ENCODE measurements at regions not wholly inside any gene's neighbourhood (a gene's known extent, or its start where the extent isn't known, plus 50 kb on each side); places are given as distances from the start of the nearest gene placed in this dataset.

GRCh38 chr5:113692891-113693457 is 179.5 kb downstream of the YTHDC2 start:
- DNase-seq (ENCODE audit: extremely low spot score, unreplicated experiment), result no peak
- no peaks in the 10 kb centered on the region for H3K9me3 Mint-ChIP-seq (ENCODE audit: unreplicated experiment)
- peak overlapping the region; percentile 24 for H3K27ac Mint-ChIP-seq (ENCODE audit: unreplicated experiment)
- TF ChIP-seq CTCF (IDR thresholded peaks at IDR 0.05), result no peak
- H3K4me1 Mint-ChIP-seq (ENCODE audit: unreplicated experiment), result peaks cover 37% of the 10 kb centered on the region
- no peaks in the 10 kb centered on the region for H3K36me3 Mint-ChIP-seq (ENCODE audit: unreplicated experiment)
- H3K4me3 Mint-ChIP-seq (ENCODE audit: unreplicated experiment), result peak overlapping the region; percentile 14
- H3K27me3 Mint-ChIP-seq (ENCODE audit: unreplicated experiment), result no peaks in the 10 kb centered on the region

GRCh38 chr5:113693701-113694100 is 180.2 kb downstream of the YTHDC2 start:
- Mint-ChIP-seq H3K36me3 (ENCODE audit: unreplicated experiment) (no peaks in the 10 kb centered on the region), H3K4me1 (ENCODE audit: unreplicated experiment) (peaks cover 37% of the 10 kb centered on the region), H3K27me3 (ENCODE audit: unreplicated experiment) (no peaks in the 10 kb centered on the region), H3K4me3 (ENCODE audit: unreplicated experiment) (peak overlapping the region; percentile 14), H3K9me3 (ENCODE audit: unreplicated experiment) (no peaks in the 10 kb centered on the region), H3K27ac (ENCODE audit: unreplicated experiment) (peak overlapping the region; percentile 24)
- no peak for TF ChIP-seq CTCF (IDR thresholded peaks at IDR 0.05)
- DNase-seq (ENCODE audit: extremely low spot score, unreplicated experiment), result no peak

GRCh38 chr5:113694576-113694975 is 181.1 kb downstream of the YTHDC2 start:
- DNase-seq (ENCODE audit: extremely low spot score, unreplicated experiment), result no peak
- Mint-ChIP-seq H3K27ac (ENCODE audit: unreplicated experiment) (no peak overlapping the region), H3K27me3 (ENCODE audit: unreplicated experiment) (no peaks in the 10 kb centered on the region), H3K4me3 (ENCODE audit: unreplicated experiment) (no peak overlapping the region), H3K4me1 (ENCODE audit: unreplicated experiment) (peaks cover 37% of the 10 kb centered on the region), H3K36me3 (ENCODE audit: unreplicated experiment) (no peaks in the 10 kb centered on the region), H3K9me3 (ENCODE audit: unreplicated experiment) (no peaks in the 10 kb centered on the region)
- TF ChIP-seq CTCF (IDR thresholded peaks at IDR 0.05), result no peak

GRCh38 chr5:113703266-113703665 is 189.8 kb downstream of the YTHDC2 start:
- Mint-ChIP-seq H3K27ac (ENCODE audit: unreplicated experiment) (no peak overlapping the region), H3K9me3 (ENCODE audit: unreplicated experiment) (peaks cover 21% of the 10 kb centered on the region), H3K27me3 (ENCODE audit: unreplicated experiment) (no peaks in the 10 kb centered on the region), H3K36me3 (ENCODE audit: unreplicated experiment) (no peaks in the 10 kb centered on the region), H3K4me1 (ENCODE audit: unreplicated experiment) (no peaks in the 10 kb centered on the region), H3K4me3 (ENCODE audit: unreplicated experiment) (no peak overlapping the region)
- no peak for DNase-seq (ENCODE audit: extremely low spot score, unreplicated experiment)
- no peak for TF ChIP-seq CTCF (IDR thresholded peaks at IDR 0.05)

- H3K9me3 Mint-ChIP-seq (ENCODE audit: unreplicated experiment), result peaks cover 21% of the 10 kb centered on the region
- H3K36me3 Mint-ChIP-seq (ENCODE audit: unreplicated experiment), result no peaks in the 10 kb centered on the region
- no peak for TF ChIP-seq CTCF (IDR thresholded peaks at IDR 0.05)
- H3K27me3 Mint-ChIP-seq (ENCODE audit: unreplicated experiment), result no peaks in the 10 kb centered on the region
- no peak for DNase-seq (ENCODE audit: extremely low spot score, unreplicated experiment)
- no peak overlapping the region for H3K27ac Mint-ChIP-seq (ENCODE audit: unreplicated experiment)
- no peaks in the 10 kb centered on the region for H3K4me1 Mint-ChIP-seq (ENCODE audit: unreplicated experiment)
- no peak overlapping the region for H3K4me3 Mint-ChIP-seq (ENCODE audit: unreplicated experiment)
Observed at GRCh38 chr5:113705657-113706056, 192.2 kb downstream of the YTHDC2 start.

All from osteocyte (in vitro differentiated cells).